ENCODE measurements at regions not wholly inside any gene's neighbourhood (a gene's known extent, or its start where the extent isn't known, plus 50 kb on each side); places are given as distances from the start of the nearest gene placed in this dataset.

DNA sequence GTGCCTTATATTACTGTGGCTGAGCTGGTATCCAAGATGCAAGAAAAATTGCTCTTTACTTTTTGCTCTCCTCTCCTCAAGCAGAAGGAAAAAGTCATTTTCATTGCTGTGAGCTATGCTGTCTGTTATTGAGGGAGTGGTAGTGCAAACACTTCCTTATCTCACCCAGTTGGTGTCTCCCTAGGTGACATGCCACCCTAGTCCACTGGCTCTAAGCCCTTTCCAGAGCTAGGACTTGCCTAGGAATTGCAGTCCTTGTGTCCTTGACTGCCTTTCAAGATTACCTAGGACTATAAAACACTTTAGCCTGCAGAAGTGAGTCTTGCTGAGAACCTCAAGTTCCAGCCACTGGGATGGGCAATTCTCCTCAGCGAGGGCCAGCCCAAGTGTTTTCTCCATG, 458.3 kb downstream of the MRPL39 start:
- DNase-seq (ENCODE audit: low read depth in 2 of 2), result no peak

DNA sequence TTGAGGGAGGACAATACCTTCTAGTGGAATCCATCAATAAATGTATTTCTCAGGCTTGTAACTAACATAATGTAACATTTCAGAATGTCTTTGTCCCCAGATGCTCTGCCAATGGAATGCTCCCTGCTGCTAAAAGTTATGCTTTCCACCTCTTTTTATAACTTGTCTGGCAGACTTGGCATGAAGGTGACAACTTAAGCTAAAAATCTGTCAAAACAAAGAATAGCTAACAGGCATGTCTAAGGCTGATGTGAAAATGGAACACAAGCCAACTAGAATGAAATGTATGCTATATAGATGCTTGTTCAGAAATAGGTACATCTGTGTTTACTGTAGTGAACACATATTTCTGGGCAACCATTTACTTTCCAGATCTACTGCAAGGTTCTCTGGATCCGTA, 467.9 kb downstream of the MRPL39 start:
- no peak for DNase-seq (ENCODE audit: low read depth in 2 of 2)

DNA sequence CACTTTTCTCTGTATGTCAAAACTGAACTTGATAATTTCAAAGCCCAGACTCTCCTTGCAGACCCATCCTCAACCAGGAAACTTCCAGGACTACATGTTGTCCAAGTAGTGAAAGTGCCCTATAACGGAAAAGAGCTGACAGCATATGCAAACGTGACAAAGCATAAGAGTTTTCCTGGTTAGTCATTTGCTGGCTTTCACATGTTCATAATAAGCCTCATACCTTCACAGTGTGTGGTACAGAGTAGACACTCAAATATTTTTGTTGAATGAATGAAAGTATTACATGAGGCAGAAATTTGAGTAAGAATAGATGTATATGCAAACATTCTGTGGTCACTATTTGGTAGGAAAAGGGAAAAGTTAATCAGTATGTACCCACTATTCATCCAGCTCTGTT, 473.3 kb downstream of the MRPL39 start:
- DNase-seq (ENCODE audit: low read depth in 2 of 2), result no peak

- no peak for DNase-seq (ENCODE audit: low read depth in 2 of 2)
Observed at GRCh38 chr21:25127811-25128210, 479.5 kb downstream of the MRPL39 start.

DNA sequence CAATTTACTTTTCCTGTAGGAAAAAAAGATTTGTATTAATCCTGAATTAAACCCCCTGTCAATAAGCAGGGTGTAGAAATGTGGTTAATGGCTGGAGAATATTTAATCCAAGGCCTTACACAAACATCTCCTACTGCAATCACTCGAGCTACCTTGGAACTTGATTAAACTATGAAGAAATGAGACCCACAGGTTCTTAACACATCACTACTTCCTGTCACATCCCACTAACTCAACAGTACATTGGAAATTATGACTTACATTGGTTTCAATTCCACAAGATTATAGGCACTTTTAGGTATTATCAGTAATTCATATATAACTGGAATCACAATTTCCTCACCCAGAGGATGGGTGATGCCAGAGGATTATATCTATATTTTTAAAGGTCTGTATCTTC, 480.3 kb downstream of the MRPL39 start:
- DNase-seq (ENCODE audit: low read depth in 2 of 2), result no peak

GRCh38 chr21:25126564-25126963, 480.7 kb downstream of the MRPL39 start:
- DNase-seq (ENCODE audit: low read depth in 2 of 2), result no peak

DNA sequence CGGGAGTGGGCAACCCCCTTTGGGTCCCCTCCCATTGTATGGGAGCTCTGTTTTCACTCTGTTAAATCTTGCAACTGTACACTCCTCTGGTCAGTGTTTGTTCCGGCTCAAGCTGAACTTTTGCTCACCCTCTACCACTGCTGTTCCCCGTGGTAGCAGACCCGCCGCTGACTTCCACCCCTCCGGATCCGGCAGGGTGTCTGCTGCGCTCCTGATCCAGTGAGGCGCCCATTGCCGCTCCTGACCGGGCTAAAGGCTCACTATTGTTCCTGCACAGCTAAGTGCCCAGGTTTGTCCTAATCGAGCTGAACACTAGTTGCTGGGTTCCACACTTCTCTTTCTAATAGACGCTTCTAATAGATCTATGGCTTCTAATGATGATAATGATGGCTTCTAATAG, 488.6 kb downstream of the MRPL39 start:
- DNase-seq (ENCODE audit: low read depth in 2 of 2), result no peak

DNA sequence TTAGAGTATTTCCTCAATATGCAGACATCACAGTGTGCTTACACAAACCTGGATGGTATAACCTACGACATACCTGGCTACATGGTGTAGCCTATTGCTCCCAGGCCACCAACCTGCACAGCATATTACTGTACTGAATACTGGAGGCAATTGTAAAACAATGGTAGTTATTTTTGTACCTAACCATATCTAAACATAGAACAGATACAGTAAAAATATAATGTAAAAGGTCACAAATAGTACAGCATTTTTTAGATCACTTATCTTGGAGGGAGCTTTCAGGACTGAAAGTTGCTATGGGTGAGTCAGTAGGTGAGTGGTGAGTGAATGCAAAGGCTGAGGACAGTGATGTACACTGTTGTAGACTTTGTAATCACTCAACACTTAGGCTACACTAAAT, 492.3 kb downstream of the MRPL39 start:
- DNase-seq (ENCODE audit: low read depth in 2 of 2), result no peak

DNA sequence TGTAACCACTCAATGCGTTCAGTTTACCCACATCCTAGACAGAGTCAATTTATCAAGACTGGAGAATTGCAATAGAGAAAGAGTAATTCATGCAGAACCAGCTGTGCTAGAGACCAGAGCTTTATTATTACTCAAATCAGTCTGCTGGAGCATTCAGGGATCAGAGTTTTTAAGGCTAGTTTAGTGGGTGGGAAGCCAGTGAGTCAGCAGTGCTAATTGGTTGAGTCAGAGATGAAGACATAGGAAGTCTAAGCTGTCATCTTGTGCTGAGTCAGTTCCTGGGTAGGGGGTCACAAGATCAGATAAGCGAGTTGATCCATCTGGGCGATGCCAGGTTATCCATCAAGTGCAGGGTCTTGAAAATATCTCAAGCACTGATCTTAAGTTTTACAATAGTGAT, 499.6 kb downstream of the MRPL39 start:
- no peak for DNase-seq (ENCODE audit: low read depth in 2 of 2)

DNA sequence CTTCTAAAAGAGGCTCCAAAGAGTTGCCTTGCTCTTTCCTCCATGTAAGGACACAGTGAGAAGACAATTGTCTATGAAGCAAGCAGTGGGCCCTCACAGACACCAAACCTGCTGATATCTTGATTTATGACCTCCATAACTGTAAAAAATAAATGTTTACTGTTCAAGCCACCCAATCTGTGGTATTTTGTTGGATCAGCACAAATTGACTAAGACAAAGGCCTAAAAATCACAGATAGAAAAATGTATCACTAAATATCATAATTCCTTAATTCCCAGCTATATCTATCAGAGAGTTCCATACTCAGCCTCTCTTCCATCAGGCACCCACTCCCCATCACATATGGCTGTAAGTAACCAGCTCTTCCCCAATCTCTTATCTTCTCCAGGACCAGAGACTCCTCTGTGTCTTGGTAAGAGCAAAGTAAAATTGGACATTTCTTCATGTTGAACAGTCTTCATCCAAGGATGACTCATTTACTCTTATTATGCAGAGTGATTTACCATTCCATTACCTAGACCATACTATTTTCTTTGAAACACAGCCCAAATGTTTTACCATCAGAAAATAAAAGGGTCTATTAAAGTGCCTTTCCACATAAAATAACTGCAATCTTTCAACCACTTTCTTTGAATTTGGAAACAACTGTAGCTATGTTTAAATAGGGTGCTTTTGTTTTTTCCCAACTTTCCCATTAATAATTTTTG, 503.6 kb downstream of the MRPL39 start:
- DNase-seq (ENCODE audit: low read depth in 2 of 2), result no peak

DNA sequence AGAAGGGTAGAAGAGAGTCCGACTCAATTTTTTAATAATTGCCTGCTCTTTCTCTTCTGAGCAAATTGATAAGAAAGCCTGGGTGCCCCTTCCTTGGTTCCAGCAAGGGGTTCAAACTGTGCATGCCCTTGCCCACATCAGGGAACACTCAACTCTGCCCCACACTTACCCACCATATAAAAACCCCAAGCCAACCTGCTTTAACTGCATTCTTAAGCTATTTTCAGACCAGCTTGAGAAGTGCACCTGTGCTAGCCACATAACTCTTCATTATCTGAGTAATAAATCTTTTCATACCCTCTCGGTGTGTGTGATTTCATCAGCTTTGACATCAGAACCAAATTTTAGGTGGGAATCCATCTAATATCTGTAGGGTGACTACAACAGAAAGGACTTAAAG, 509.6 kb downstream of the MRPL39 start:
- no peak for DNase-seq (ENCODE audit: low read depth in 2 of 2)

GRCh38 chr21:25094695-25095094, 512.6 kb downstream of the MRPL39 start:
- no peak for DNase-seq (ENCODE audit: low read depth in 2 of 2)

DNA sequence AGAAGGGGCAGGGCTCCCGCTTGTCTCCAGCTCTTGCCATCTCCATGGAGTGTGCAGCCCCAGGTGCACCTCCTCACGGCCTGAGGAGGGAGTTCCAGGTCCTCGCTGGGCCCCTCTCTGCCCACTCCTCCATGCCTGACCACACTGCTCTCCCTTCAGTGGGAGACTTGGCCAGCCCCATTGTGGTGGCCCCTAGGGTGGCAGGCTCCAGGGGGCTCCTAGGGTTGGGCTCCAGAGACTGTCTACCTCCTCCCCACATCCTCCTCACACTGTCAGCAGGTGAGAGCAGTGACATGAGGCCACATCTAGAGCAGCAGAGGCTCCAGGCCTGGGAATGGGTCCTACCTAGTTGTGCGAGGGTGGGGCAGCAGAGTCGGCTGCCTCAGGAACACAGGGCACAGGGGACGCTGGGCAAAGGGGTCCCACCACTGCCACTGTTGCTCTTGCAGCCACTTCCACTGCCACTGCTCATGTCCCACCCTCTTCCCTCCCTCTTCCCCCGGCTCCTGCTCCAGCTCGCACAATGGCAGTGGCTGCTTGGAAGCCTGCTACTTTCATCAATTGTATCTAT, 514.8 kb downstream of the MRPL39 start:
- no peak for DNase-seq (ENCODE audit: low read depth in 2 of 2)

- no peak for DNase-seq (ENCODE audit: low read depth in 2 of 2)
Observed at GRCh38 chr21:25081096-25081495, 526.2 kb downstream of the MRPL39 start.

GRCh38 chr21:25080661-25081060, 526.6 kb downstream of the MRPL39 start:
- DNase-seq (ENCODE audit: low read depth in 2 of 2), result no peak

GRCh38 chr21:25080141-25080540, 527.1 kb downstream of the MRPL39 start:
- no peak for DNase-seq (ENCODE audit: low read depth in 2 of 2)

- DNase-seq (ENCODE audit: low read depth in 2 of 2), result no peak
Observed at GRCh38 chr21:25079053-25079452, 528.2 kb downstream of the MRPL39 start.

DNA sequence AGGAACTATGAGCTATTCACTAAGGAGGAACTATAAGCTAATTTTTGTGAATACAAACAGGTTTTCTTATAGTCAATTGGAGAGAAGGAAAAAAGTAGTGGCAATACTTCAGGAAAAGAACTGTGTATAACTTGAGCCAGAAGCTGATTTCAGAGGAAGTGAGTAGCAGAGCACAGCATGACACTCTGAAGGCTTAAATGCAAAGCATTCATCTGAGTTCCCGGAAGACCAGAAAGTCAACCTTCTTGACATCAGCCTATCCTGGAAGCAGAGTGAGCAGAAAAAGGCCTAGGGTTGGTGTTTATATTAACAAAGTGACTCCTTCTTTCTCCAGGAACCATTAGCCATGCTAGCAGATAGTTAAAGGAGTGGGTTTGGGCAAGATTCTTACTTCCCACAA, 545.2 kb downstream of the MRPL39 start:
- DNase-seq (ENCODE audit: low read depth in 2 of 2), result no peak

DNA sequence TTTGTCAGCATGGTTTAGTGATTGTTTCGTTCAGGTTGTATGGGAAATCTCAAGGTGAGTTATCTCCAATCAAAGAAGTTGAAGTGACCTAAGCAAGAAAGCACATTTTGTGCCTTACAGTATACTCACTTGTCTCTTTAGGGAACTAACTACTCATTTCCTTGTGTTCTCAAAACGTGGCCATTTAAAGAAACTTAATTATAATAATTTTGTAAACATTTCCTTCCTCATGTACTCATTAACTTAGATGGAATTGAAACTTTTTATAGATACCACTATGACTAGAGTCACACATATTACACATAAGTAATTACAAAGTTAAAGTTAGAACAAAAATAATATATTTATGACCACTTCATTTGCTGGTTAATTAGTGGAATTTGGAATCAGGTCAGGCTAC, 552.6 kb downstream of the MRPL39 start:
- DNase-seq (ENCODE audit: low read depth in 2 of 2), result no peak

GRCh38 chr21:25039461-25040380, 567.6 kb downstream of the MRPL39 start:
- DNase-seq (ENCODE audit: low read depth in 2 of 2), result no peak

DNA sequence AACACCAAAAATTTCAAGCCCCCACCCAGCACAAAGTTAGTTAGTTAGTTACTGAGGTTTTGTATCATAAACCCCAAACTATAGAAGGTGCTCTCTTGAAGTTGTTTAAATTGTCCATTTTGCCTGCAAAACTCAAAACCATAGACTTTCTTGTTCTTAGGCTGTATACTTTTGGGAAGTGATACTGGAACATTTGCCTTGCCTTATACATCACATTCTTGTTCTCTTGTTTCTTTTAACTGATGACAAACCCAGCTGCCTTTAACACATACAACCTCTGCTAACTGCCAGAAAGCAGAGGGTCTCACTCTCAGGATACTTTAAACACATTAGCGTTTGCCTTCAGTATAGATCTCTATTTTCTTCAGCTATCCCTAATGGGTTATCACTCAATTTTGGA, 570.5 kb downstream of the MRPL39 start:
- no peak for DNase-seq (ENCODE audit: low read depth in 2 of 2)

GRCh38 chr21:25031750-25032149, 575.5 kb downstream of the MRPL39 start:
- no peak for DNase-seq (ENCODE audit: low read depth in 2 of 2)

DNA sequence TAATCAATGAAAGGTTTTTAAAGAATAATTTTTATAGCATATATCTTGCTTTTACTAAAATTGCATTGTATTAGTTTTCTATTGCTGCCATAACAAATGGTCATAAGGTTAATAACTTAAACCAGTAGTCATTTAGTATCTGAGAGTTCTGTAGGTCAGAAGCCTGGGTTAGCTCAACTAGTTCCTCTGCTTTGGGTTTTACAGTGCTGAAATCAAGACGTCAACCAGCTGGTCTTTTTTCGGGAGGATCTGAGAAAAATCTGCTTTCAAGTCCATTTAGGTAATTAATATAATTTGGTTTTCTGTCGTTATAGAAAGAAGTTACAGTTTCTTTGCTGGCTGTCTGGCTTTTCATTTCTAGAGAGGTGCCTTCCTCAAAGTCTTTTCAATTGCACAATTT, 577.7 kb downstream of the MRPL39 start:
- DNase-seq (ENCODE audit: low read depth in 2 of 2), result no peak

All from stimulated activated CD8-positive, alpha-beta memory T cell treated with anti-CD3 and anti-CD28 coated beads, Interleukin-15, amount 100 ng/mL, for 48 hours (primary cell).